ENCODE measurements at regions not wholly inside any gene's neighbourhood (a gene's known extent, or its start where the extent isn't known, plus 50 kb on each side); places are given as distances from the start of the nearest gene placed in this dataset.
"Not testable (repeated sequence)": the region's sequence is repeated elsewhere in the genome, so short reads cannot be mapped to it uniquely, and the experiment has no call there.

- Histone ChIP-seq H3K36me3 (ENCODE audit: control insufficient read depth, insufficient read depth, low read length) (no peaks in the 10 kb centered on the region), H3K4me1 (ENCODE audit: control insufficient read depth, insufficient read depth, low read length) (no peaks in the 10 kb centered on the region), H3K27me3 (ENCODE audit: control insufficient read depth, insufficient read depth, low read length) (no peaks in the 10 kb centered on the region), H3K9ac (ENCODE audit: low read length) (no peak overlapping the region), H3K4me3 (ENCODE audit: low read length) (no peak overlapping the region), H3K27ac (ENCODE audit: low read depth, low read length) (no peak overlapping the region)
These were observed 81.1 kb downstream of the XRCC2 start for GRCh38 chr7:152594801-152595200.

GRCh38 chr7:152591976-152592375 is 84.0 kb downstream of the XRCC2 start:
- Histone ChIP-seq H3K4me3 (ENCODE audit: low read length) (no peak overlapping the region), H3K27ac (ENCODE audit: low read depth, low read length) (no peak overlapping the region)

GRCh38 chr7:152590481-152590880 is 85.5 kb downstream of the XRCC2 start:
- Histone ChIP-seq H3K27ac (ENCODE audit: low read depth, low read length) (no peak overlapping the region), H3K27me3 (ENCODE audit: control insufficient read depth, insufficient read depth, low read length) (no peaks in the 10 kb centered on the region), H3K4me3 (ENCODE audit: low read length) (no peak overlapping the region), H3K36me3 (ENCODE audit: control insufficient read depth, insufficient read depth, low read length) (no peaks in the 10 kb centered on the region), H3K4me1 (ENCODE audit: control insufficient read depth, insufficient read depth, low read length) (no peaks in the 10 kb centered on the region), H3K9ac (ENCODE audit: low read length) (no peak overlapping the region)

More at GRCh38 chr7:152591976-152592375, 84.0 kb downstream of the XRCC2 start:
- Histone ChIP-seq H3K36me3 (ENCODE audit: control insufficient read depth, insufficient read depth, low read length) (no peaks in the 10 kb centered on the region), H3K4me1 (ENCODE audit: control insufficient read depth, insufficient read depth, low read length) (no peaks in the 10 kb centered on the region), H3K9ac (ENCODE audit: low read length) (no peak overlapping the region), H3K27me3 (ENCODE audit: control insufficient read depth, insufficient read depth, low read length) (no peaks in the 10 kb centered on the region)

GRCh38 chr7:152589821-152590220 is 86.1 kb downstream of the XRCC2 start:
- H3K9ac ChIP-seq (ENCODE audit: low read length); H3K4me3 ChIP-seq (ENCODE audit: low read length); H3K27me3 ChIP-seq (ENCODE audit: control insufficient read depth, insufficient read depth, low read length); H3K36me3 ChIP-seq (ENCODE audit: control insufficient read depth, insufficient read depth, low read length); H3K4me1 ChIP-seq (ENCODE audit: control insufficient read depth, insufficient read depth, low read length); H3K27ac ChIP-seq (ENCODE audit: low read depth, low read length): not testable (repeated sequence)

GRCh38 chr7:152588350-152588749 is 87.6 kb downstream of the XRCC2 start:
- H3K4me3 ChIP-seq (ENCODE audit: low read length): no peak overlapping the region
- H3K36me3 ChIP-seq (ENCODE audit: control insufficient read depth, insufficient read depth, low read length): no peaks in the 10 kb centered on the region
- H3K27me3 ChIP-seq (ENCODE audit: control insufficient read depth, insufficient read depth, low read length): no peaks in the 10 kb centered on the region
- H3K9ac ChIP-seq (ENCODE audit: low read length): no peak overlapping the region
- no peaks in the 10 kb centered on the region for H3K4me1 ChIP-seq (ENCODE audit: control insufficient read depth, insufficient read depth, low read length)
- no peak overlapping the region for H3K27ac ChIP-seq (ENCODE audit: low read depth, low read length)

- H3K4me1 ChIP-seq (ENCODE audit: control insufficient read depth, insufficient read depth, low read length): no peaks in the 10 kb centered on the region
- H3K27ac ChIP-seq (ENCODE audit: low read depth, low read length): no peak overlapping the region
These were observed 88.6 kb downstream of the XRCC2 start for GRCh38 chr7:152587366-152587765.

GRCh38 chr7:152583006-152583405 is 92.9 kb downstream of the XRCC2 start:
- no peaks in the 10 kb centered on the region for H3K27me3 ChIP-seq (ENCODE audit: control insufficient read depth, insufficient read depth, low read length)
- H3K9ac ChIP-seq (ENCODE audit: low read length): no peak overlapping the region
- H3K4me1 ChIP-seq (ENCODE audit: control insufficient read depth, insufficient read depth, low read length): no peaks in the 10 kb centered on the region
- H3K36me3 ChIP-seq (ENCODE audit: control insufficient read depth, insufficient read depth, low read length): no peaks in the 10 kb centered on the region
- no peak overlapping the region for H3K4me3 ChIP-seq (ENCODE audit: low read length)
- no peak overlapping the region for H3K27ac ChIP-seq (ENCODE audit: low read depth, low read length)

More at GRCh38 chr7:152587366-152587765, 88.6 kb downstream of the XRCC2 start:
- Histone ChIP-seq H3K9ac (ENCODE audit: low read length) (no peak overlapping the region), H3K4me3 (ENCODE audit: low read length) (no peak overlapping the region), H3K27me3 (ENCODE audit: control insufficient read depth, insufficient read depth, low read length) (no peaks in the 10 kb centered on the region), H3K36me3 (ENCODE audit: control insufficient read depth, insufficient read depth, low read length) (no peaks in the 10 kb centered on the region)

GRCh38 chr7:152579070-152579469 is 96.9 kb downstream of the XRCC2 start:
- H3K4me3 ChIP-seq (ENCODE audit: low read length): no peak overlapping the region
- H3K27ac ChIP-seq (ENCODE audit: low read depth, low read length): no peak overlapping the region
- H3K36me3 ChIP-seq (ENCODE audit: control insufficient read depth, insufficient read depth, low read length): no peaks in the 10 kb centered on the region

GRCh38 chr7:152577339-152577738 is 98.6 kb downstream of the XRCC2 start:
- no peaks in the 10 kb centered on the region for H3K27me3 ChIP-seq (ENCODE audit: control insufficient read depth, insufficient read depth, low read length)
- H3K9ac ChIP-seq (ENCODE audit: low read length): no peak overlapping the region
- no peaks in the 10 kb centered on the region for H3K4me1 ChIP-seq (ENCODE audit: control insufficient read depth, insufficient read depth, low read length)
- H3K27ac ChIP-seq (ENCODE audit: low read depth, low read length): no peak overlapping the region
- no peaks in the 10 kb centered on the region for H3K36me3 ChIP-seq (ENCODE audit: control insufficient read depth, insufficient read depth, low read length)
- no peak overlapping the region for H3K4me3 ChIP-seq (ENCODE audit: low read length)

More at GRCh38 chr7:152579070-152579469, 96.9 kb downstream of the XRCC2 start:
- H3K9ac ChIP-seq (ENCODE audit: low read length): no peak overlapping the region
- H3K27me3 ChIP-seq (ENCODE audit: control insufficient read depth, insufficient read depth, low read length): no peaks in the 10 kb centered on the region
- no peaks in the 10 kb centered on the region for H3K4me1 ChIP-seq (ENCODE audit: control insufficient read depth, insufficient read depth, low read length)

GRCh38 chr7:152574892-152575548 is 100.9 kb downstream of the XRCC2 start:
- Histone ChIP-seq H3K27me3 (ENCODE audit: control insufficient read depth, insufficient read depth, low read length) (no peaks in the 10 kb centered on the region), H3K9ac (ENCODE audit: low read length) (no peak overlapping the region), H3K27ac (ENCODE audit: low read depth, low read length) (no peak overlapping the region), H3K4me1 (ENCODE audit: control insufficient read depth, insufficient read depth, low read length) (no peaks in the 10 kb centered on the region), H3K36me3 (ENCODE audit: control insufficient read depth, insufficient read depth, low read length) (no peaks in the 10 kb centered on the region), H3K4me3 (ENCODE audit: low read length) (no peak overlapping the region)

GRCh38 chr7:152573186-152573585 is 102.8 kb downstream of the XRCC2 start:
- not testable (repeated sequence) for H3K27me3 ChIP-seq (ENCODE audit: control insufficient read depth, insufficient read depth, low read length); H3K36me3 ChIP-seq (ENCODE audit: control insufficient read depth, insufficient read depth, low read length); H3K4me3 ChIP-seq (ENCODE audit: low read length); H3K27ac ChIP-seq (ENCODE audit: low read depth, low read length); H3K4me1 ChIP-seq (ENCODE audit: control insufficient read depth, insufficient read depth, low read length); H3K9ac ChIP-seq (ENCODE audit: low read length)

- Histone ChIP-seq H3K4me3 (ENCODE audit: low read length) (no peak overlapping the region), H3K4me1 (ENCODE audit: control insufficient read depth, insufficient read depth, low read length) (no peaks in the 10 kb centered on the region), H3K27me3 (ENCODE audit: control insufficient read depth, insufficient read depth, low read length) (no peaks in the 10 kb centered on the region), H3K36me3 (ENCODE audit: control insufficient read depth, insufficient read depth, low read length) (no peaks in the 10 kb centered on the region), H3K9ac (ENCODE audit: low read length) (no peak overlapping the region), H3K27ac (ENCODE audit: low read depth, low read length) (no peak overlapping the region)
These were observed 103.8 kb downstream of the XRCC2 start for GRCh38 chr7:152572101-152572500.

- no peak overlapping the region for H3K9ac ChIP-seq (ENCODE audit: low read length)
- no peak overlapping the region for H3K4me3 ChIP-seq (ENCODE audit: low read length)
- no peaks in the 10 kb centered on the region for H3K27me3 ChIP-seq (ENCODE audit: control insufficient read depth, insufficient read depth, low read length)
- H3K36me3 ChIP-seq (ENCODE audit: control insufficient read depth, insufficient read depth, low read length): no peaks in the 10 kb centered on the region
- no peaks in the 10 kb centered on the region for H3K4me1 ChIP-seq (ENCODE audit: control insufficient read depth, insufficient read depth, low read length)
- no peak overlapping the region for H3K27ac ChIP-seq (ENCODE audit: low read depth, low read length)
These were observed 104.9 kb downstream of the XRCC2 start for GRCh38 chr7:152571068-152571467.
